ENCODE measurements at regions not wholly inside any gene's neighbourhood (a gene's known extent, or its start where the extent isn't known, plus 50 kb on each side); places are given as distances from the start of the nearest gene placed in this dataset.
A peak's percentile ranks its signal among the peaks of the same experiment; 100 is the strongest.
"Not testable (repeated sequence)": the region's sequence is repeated elsewhere in the genome, so short reads cannot be mapped to it uniquely, and the experiment has no call there.

DNA sequence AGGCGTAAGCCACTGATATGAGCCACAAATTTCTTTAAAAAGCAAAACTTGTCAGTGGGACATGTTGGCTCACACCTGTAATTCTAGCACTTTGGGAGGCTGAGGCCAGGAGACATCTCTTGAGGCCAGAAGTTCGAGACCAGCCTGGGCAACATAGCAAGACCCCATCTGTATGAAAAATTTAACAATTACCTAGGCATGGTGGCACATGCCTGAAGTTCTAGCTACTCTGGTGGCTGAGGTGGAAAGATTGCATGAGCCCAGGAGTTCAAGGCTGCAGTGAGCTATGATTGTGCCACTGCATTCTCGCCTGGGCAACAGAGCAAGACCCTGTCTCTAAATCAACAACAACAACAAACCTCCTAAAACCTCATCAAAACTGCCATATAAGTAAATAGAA lies 147.6 kb upstream of the BARHL2 start:
- DNase-seq (ENCODE audit: low read depth in 2 of 2), result no peak

DNA sequence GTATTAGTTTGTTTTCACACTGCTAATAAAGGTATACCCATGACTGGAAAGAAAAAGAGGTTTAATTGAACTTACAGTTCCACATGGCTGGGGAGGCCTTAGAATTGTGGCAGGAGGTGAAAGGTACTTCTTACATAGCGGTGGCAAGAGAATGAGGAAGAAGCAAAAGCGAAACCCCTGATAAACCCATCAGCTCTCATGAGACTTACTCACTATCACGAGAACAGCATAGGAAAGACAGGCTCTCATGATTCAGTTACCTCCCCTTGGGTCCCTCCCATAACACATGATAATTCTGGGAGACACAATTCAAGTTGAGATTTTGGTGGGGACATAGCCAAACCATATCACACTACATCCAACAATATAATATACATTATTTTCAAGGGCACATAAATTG lies 145.7 kb upstream of the BARHL2 start:
- no peak for DNase-seq (ENCODE audit: low read depth in 2 of 2)

DNA sequence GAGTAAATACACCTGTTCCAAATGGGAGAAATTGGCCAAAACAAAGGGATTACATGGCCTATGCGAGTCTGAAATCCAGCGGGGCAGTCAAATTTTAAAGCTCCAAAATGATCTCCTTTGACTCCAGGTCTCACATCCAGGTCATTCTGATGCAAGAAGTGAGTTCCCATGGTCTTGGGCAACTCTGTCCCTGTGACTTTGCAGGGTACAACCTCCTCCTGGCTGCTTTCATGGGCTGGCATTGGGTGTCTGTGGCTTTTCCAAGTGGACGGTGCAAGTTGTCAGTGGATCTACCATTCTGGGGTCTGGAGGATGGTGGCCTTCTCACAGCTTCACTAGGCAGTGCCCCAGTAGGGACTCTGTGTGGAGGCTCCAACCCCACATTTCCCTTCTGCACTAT lies 144.3 kb upstream of the BARHL2 start:
- DNase-seq (ENCODE audit: low read depth in 2 of 2), result not testable (repeated sequence)

DNA sequence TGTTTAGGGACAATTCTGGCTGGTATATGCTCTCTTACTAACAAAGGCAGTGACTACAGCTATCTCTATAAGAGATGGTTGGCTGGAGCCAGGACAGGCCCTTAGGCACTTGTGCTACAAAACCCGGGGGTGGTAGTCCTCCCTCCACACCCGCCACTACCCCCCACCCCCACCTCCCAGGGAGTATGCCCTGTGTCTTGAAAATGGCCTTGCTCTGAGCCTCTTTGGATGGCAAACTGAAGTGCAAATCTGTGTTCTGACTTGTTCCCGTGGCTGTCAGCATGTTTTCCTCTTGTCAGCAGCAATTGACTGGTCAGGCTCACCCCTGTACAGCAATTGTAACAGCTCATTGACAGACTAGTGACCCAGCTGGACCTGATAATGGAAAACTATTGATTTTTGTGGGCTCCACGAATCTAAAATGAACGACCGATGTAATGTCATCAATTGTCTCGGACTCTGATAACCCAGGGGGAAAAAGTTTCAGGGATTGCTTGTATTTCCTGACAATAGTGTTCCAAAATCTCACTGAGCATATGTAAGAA lies 139.4 kb upstream of the BARHL2 start:
- DNase-seq (ENCODE audit: low read depth in 2 of 2), result no peak

DNA sequence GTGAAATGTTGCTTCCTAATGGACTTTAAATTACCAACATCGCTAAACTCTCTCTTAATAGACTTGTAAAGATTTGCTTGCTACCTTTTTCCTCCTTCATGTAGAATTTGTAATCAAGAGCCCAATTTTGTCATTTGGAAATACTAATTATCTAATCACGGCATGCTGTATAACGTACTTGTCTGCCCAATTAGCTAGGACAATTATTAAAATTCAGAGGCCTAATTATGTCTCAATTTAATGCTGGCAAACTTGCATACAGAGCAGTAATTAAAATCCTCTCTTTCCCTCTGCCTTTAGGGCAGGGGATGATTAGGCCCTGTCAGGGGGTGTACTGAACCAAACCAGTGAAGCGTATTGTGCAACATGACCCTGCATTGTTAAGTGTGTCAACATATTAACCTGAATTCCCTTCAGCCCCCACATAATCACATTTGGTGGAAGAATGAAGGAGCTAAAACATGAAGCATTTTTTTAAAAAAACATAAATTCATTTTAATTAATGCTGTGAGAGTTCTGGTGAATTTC lies 137.4 kb upstream of the BARHL2 start:
- no peak for DNase-seq (ENCODE audit: low read depth in 2 of 2)

DNA sequence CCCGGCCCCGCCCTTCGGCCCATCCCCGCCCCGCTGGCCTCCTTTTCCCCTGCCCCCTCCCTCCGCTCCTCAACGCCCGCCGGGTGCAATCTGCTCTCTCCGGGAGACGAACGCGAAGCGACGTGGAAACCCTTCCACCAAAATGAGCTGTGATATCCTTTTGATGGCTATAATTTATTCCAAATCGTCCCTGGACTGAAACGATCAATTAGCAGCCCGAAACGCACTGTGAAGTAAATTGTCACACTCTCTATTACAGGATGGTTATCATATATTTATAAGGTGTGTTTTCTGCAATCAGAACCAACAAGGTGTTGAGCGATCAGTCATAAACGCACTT lies 134.6 kb upstream of the BARHL2 start:
- no peak for DNase-seq (ENCODE audit: low read depth in 2 of 2)

DNA sequence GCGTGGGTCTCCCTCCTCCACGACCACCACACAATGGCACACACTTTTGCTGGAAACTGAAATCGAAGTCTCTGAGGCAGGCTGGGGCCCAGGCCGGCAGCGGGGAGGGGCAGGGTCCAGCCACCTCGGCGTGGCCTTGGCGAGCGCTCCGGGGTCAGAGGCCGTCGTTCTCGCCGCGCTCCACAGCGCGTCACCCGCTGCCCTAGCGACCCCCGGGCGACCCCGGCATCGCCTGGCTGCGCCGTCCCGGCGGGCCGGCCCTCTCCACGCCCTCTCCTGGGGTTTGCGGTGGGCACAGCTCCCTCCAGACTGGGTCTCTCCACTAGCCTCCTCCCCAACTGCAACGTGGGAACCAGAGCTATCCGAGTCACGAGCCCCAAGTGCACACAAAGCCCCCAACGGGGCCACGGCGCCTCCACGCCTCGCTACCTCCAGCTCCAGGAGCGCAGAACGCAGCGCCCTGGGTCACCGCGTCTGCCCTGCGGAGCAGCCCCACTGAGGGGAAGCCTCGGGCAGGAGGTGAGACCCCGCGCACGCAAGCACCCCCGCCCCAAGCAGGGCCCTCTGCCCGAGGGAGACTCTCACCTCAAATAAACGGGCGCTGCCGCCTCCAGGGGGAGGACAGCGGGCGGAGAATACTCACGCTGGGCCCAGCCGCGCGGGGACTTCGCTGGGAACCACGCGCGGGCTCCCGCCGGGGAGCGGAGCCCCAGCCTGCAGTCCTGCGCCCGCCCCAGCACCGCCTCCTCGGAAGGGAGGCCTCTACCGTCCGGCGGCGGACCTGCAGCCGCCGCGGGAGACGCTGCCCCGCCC lies 134.0 kb upstream of the BARHL2 start:
- DNase-seq (ENCODE audit: low read depth in 2 of 2), result peak; percentile 61 to 71

DNA sequence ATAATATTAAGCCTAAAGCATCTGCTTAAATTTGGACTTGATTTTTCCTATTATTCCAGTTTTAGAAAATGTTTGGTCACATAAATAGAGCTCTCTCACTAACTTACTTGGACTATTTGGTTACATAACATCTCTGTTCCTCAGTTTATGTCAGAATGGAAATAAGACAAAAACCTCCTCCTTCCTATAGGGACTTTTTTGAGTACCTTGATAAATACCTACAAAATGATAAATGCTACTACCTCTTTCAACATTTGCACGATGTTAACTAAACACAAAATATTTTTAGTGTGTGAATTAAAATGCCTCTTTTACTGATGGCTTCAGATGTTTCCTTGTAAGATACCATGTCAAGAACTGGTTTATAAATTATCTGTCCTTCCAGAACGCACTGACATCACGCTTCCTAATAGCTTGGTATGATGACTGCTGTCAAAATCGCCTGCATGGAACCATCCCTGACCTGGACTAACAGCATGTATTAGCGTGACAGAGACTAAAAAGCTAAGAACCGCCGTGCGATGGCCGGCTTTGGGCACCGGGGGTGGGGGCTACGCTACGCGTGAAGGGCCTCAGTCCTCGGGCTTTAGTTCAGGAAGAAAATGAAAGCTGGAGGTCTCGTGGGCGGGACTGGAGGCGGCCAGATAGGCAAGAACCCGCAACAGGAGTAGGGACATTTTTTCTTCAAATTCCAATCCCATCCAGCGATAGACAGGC lies 133.2 kb upstream of the BARHL2 start:
- no peak for DNase-seq (ENCODE audit: low read depth in 2 of 2)

DNA sequence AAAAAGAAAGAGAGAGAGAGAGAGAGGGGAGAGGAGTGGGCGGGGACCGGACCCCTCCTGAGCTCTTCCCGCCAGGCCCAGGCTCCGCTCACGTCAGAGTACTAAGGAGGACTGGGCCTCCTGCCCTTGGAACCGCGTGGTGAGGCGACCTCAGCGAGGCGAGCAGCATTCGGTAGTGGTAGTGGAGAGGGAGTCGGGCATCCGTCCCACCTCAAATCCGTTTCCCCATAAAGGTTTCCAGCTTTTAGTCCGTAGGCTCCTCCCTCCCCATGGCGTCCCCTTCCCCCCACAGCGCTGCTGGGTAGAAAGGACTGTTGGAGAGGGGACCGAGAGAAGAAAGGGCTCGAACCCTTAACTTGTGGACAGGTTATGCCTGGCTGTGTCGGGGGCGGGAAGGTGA lies 124.4 kb upstream of the BARHL2 start:
- no peak for DNase-seq (ENCODE audit: low read depth in 2 of 2)

DNA sequence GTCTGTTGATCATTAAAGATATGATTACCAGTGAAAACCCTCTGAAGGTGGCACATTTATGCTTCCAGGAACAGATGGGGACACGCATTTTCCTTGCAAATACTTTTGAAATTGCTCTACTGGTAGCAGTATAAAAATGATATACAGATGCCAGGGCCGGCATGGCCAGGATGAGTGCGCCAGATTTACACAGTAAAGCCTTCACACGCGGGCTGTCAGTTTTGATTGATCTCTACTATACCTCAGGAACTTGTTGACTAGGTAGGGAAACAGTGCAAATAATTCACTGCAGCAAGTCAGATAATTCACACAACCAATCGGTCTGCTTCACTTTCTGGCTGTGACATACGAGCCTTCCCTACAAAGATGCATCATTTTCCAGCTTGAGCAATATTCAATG lies 123.2 kb upstream of the BARHL2 start:
- no peak for DNase-seq (ENCODE audit: low read depth in 2 of 2)

DNA sequence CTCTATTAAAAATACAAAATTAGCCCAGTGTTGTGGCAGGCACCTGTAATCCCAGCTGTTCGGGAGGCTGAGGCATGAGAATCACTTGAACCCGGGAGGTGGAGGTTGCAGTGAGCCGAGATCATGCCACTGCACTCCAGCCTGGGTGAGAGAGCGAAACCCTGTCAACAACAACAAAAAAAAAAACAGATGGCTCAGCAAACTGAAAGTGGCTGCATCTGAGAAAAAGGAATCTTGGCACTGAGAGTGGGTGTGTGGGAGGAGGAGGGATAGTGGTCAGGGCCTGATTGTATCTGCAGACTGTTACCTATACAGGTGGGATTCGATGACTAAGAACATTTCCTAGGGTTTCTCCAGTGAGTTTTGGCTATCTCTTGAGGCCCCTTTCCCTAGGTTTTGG lies 122.2 kb upstream of the BARHL2 start:
- DNase-seq (ENCODE audit: low read depth in 2 of 2), result no peak

DNA sequence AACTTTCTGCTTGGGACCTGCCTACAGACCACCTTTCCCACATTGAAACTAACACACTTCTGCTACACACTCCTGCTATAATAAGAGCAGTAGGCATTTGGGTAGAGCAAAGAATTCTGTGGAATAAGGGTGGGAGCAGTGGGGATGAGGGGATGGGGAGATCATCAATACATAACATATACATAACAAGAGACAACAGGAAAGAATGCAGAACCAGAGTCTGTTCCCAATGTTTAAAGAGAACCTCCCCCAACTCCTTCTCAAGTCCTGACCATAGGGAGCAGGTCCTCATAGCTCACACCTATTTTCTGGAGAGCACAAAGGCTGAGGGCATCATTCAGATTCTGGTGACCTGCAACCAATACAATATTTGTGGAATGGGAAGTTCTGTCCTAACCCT lies 121.6 kb upstream of the BARHL2 start:
- DNase-seq (ENCODE audit: low read depth in 2 of 2), result no peak

DNA sequence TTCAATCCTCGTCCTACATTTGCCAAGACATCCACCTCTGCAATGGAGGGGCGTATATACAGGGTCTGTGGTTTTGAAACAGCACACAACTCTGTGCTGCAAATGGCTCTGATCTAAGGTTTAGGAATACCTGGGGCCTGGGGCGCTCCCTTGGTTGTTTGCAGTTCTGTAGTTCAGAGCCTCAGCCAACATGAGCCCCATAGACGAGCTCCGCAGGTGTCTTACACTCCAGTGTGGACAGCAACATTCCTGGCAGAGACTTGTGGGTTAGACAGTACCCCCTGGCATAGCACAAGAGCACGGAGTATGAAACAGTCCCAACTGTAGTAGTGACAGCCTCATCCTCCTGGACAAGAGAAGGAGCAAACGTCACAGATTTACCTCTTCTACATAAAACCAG lies 120.3 kb upstream of the BARHL2 start:
- no peak for DNase-seq (ENCODE audit: low read depth in 2 of 2)

DNA sequence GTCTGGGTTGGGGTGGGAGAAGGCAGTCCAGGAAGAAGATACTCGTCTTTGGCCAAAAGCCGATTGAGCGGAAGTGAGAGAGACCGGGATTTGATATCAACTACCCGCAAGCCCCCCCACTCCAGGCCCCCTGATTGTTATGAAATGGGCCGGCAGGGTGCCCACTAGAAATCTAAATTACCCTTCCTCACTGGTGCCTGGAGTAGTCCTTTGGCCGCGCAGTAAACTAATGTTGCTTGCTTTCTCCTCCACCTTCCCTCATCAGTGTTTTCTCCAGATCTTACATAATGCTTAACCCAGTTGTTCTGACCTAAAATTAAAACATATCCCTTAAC lies 119.2 kb upstream of the BARHL2 start:
- no peak for DNase-seq (ENCODE audit: low read depth in 2 of 2)

DNA sequence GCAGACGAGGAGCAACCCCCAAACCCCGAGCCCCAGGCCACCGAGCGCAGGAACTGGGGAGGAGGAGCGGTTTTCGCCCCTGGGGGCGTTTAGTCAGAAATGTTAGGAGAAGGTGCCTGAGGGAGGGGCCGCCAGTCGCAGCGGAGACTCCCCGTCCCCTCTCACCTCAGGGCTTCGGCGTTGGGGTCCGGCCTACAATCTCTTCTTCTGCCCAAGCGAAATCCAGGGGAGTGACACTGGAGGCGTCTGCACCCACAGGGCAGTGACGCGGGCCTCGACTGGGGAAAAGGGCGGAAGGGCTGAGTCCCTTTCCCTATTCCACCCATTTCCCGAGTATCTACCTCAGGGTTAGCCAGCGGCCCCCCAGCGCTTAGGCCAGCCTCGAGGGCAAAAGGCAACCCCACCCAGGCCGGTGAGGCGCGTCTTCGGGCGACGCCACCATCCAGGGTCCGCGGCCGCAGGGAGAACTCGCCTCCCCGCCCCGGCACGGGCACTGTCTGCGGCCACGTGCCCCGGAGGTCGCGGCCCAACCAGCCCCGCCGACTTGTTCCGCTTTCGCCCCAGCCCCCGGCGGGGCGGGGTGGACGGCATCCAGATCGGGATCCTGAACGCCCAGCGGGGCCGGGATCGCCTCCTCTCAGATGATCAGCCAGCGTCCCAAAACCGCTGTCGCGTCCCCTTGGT lies 118.7 kb upstream of the BARHL2 start:
- no peak for DNase-seq (ENCODE audit: low read depth in 2 of 2)

DNA sequence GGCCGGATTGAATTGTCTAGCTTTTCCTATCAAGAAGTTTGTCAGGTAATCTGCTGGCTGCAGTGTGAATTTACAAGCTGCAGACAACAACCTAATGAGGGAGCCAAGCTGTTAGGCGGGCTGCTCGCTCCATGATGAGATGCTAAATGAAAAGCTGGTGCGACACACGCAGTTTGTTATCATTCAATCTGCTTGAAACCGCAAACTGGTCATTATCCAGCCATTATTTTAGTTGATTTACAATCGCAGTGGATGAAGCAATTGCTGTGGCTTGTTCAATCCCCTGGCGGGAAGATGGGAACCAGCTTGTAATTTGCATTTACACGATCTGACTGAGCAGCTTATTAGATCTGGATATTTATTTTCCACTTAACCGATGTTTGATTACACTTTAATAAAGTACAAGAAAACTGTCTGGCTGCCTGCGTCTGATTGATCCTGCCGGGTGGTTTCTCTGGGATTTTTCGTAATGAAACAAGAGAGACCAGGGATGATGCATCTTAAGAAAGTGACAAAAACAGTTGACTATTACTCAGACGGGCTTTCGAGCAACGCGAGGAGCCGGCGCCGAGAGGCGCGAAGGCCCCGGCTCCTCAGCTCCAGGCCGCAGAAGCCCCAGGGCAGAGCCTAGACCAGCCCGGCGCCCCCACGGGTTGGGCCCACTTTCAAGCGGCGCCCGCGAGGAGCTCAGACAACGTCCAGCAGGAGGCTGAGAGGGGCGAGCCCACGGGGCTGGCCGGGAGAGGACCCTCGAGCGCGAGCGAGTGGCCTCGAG lies 118.0 kb upstream of the BARHL2 start:
- no peak for DNase-seq (ENCODE audit: low read depth in 2 of 2)

DNA sequence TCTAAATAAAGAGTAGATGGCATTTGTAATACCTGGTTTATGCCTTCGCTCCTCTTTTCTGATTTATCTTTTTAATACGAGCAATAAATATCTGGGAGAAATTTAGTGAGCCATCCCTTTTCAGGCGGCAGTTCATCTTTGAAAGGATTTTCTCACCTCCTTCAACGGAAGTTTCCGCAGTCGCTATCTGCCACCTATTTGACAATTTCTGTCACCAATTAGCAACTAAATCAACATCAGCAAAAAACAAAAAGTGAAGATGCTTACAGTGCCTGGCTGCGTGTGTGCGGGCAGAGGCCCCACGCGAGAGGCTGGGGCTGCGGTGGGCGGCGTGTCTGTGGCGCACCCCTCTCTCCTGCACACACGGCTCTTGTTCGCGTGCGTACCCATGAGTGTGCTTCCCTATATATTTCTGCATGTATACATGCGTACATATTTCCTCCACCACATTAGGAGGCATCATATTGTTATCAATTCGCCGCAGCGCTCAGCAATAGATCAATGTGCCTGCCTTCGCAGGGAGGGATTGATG lies 117.3 kb upstream of the BARHL2 start:
- no peak for DNase-seq (ENCODE audit: low read depth in 2 of 2)

DNA sequence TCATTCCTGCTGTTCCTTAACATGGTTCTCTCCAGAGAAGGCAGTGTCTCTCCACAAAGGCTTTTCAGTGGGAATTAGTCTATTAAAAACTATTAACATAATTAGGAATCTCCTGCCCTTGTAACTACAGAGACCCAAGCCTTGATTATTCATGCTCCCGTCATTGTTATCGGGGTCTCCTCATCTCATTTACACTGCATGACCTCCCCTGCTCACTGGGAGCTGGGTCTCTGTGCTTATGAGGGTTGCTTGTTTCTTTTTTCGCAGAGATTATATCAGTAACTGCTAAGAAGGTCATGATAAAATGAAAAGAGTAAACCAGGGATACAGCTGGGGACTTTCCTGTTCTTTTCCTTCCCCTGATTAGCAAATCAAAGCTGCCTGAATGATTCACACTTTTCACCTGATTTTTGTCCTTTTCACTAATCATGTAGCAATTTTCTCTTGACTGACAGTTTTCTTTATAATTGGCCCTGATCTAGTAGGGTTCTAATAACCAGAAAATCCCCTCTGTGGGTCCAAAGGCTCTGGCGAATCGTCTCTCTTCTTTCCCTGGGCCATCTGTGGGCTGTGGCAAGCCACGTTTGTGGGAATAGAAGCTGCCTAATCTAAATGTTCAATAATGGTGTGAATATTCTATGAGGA lies 116.5 kb upstream of the BARHL2 start:
- DNase-seq (ENCODE audit: low read depth in 2 of 2), result no peak

DNA sequence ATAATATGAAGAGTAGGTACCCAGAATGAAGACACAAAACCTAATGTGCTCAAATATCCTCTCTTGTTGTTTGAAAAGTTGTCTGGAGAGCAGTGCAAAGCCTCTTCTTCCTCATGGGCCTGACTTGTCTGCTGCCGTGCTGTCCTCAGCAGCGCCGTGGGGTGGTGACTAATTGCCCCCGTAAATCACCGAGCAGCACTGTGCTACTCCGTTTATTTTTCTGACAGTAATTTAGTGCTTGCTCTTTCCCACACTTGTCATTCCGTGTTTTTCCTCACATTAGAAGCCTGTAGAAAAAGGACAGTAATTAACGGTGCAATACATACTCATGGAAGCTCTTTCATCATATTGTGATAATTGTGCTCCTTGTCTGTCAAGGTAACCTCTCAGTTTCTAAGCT lies 114.8 kb upstream of the BARHL2 start:
- no peak for DNase-seq (ENCODE audit: low read depth in 2 of 2)

DNA sequence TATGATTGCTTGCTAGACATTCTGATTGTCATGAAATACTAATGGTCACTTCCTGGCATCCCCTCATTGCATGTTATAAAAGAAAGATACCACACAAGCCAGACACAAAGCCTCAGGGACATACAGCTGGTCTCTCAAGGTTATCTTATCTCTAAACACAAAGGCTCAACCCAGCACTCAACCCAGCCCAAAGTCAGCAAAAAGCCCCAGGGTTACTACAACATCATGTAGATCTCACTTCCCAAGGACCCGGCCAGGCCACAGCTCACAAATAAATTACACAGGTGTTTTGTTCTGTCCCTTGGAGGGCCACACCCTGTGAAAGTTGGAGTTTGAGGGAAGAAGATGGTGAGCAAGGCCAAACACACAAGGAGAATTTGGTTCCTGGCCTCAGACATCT lies 109.7 kb upstream of the BARHL2 start:
- DNase-seq (ENCODE audit: low read depth in 2 of 2), result no peak

DNA sequence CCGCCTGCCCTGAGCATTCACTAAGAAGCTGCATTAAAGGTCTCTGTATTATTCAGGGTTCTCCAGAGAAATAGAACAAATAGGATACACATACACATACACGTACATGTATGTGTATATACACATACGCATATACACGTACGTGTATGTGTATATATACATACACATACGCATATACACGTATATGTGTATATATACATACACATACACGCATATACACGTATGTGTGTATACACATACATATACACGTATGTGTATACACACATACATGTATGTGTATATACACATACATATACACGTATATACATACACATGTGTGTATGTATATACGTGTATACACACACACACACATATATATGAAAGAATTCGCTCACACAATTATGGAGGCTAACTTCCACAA lies 108.9 kb upstream of the BARHL2 start:
- DNase-seq (ENCODE audit: low read depth in 2 of 2), result no peak
